Testis (tissue), 2 donors: ENCODE measurements at regions not wholly inside any gene's neighbourhood (a gene's known extent, or its start where the extent isn't known, plus 50 kb on each side); places are given as distances from the start of the nearest gene placed in this dataset.

Experiments
- DNase-seq: peaks from one replicate; pipeline ENCODE4 v3.0.0-alpha.2; 2019
- H3K27ac ChIP-seq, 2 donors: fragments of 200-600 bp; sonication (generic); one replicate each; pipeline ENCODE4 v1.5.1; 2019
- H3K27me3 ChIP-seq: fragments of 200-600 bp; sonication (generic); one replicate; pipeline ENCODE4 v1.5.1; 2019
- H3K36me3 ChIP-seq: fragments of 200-600 bp; sonication (generic); one replicate; pipeline ENCODE4 v1.5.1; 2017; ENCODE audit warnings: low read depth; ENCODE audit errors: missing control alignments
- H3K4me1 ChIP-seq: fragments of 200-600 bp; sonication (generic); one replicate; pipeline ENCODE4 v1.5.1; 2019
- H3K4me3 ChIP-seq, 2 donors: fragments of 200-600 bp; sonication (generic); one replicate each; pipeline ENCODE4 v1.5.1; 2017 to 2019
- H3K9me3 ChIP-seq: fragments of 200-600 bp; sonication (generic); one replicate; pipeline ENCODE4 v1.5.1; 2017
- CTCF ChIP-seq, 3 experiments: fragments of 450-650 bp in 2 of 3; fragments of 200-600 bp in 1 of 3; sonication (generic) in 1 of 3; IDR thresholded peaks; one replicate each; pipeline ENCODE4 v1.5.1; 2016 to 2019; ENCODE audit warnings: antibody characterized with exemption in 3 of 3, mild to moderate bottlenecking in 2 of 3, moderate library complexity in 1 of 3
- POLR2A ChIP-seq: fragments of 450-650 bp; IDR thresholded peaks from one replicate; pipeline ENCODE4 v1.6.1; 2017; ENCODE audit warnings: antibody characterized with exemption, mild to moderate bottlenecking, moderate library complexity
- WGBS, 2 donors: methylation state at CpG; one replicate each; pipeline ENCODE4 v1.1.5; 2018; 5-methylcytosine and 5-hydroxymethylcytosine counted together
- intact Hi-C: fragments of 100-400 bp; cut with DNase I; formaldehyde crosslinking; loops from one replicate; pipeline ENCODE4 v1.15.1; 2023; ENCODE audit warnings: low total_unique reads

GRCh38 chr18:11470941-11471340 is 138.5 kb upstream of the SLC35G4 start:
- no peak for DNase-seq
- Histone ChIP-seq H3K9me3 (no peaks in the 10 kb centered on the region), H3K27me3 (no peaks in the 10 kb centered on the region), H3K36me3 (no peaks in the 10 kb centered on the region), H3K4me1 (no peaks in the 10 kb centered on the region), H3K4me3 (no peak overlapping the region), H3K27ac (no peak overlapping the region)
- 83 to 85% methylated on average over 7 of the region's 7 CpGs for WGBS, 2 donors
- intact Hi-C loops, result no loop called here
- TF ChIP-seq POLR2A (no peak), CTCF (IDR thresholded peaks at IDR 0.05) (no peak)

- 64 to 88% methylated on average over 2 of the region's 2 CpGs for WGBS, 2 donors
- TF ChIP-seq POLR2A, result no peak
- TF ChIP-seq CTCF (IDR thresholded peaks at IDR 0.05), result no peak
- no peaks in the 10 kb centered on the region for H3K9me3 ChIP-seq
- DNase-seq, result no peak
- H3K27me3 ChIP-seq, result no peaks in the 10 kb centered on the region
- H3K27ac ChIP-seq, result no peak overlapping the region
- intact Hi-C loops, result no loop called here
- H3K4me1 ChIP-seq, result no peaks in the 10 kb centered on the region
- H3K36me3 ChIP-seq, result no peaks in the 10 kb centered on the region
- H3K4me3 ChIP-seq, result no peak overlapping the region
These were observed 140.8 kb upstream of the SLC35G4 start for GRCh38 chr18:11468617-11469016.

GRCh38 chr18:11468120-11468519 is 141.3 kb upstream of the SLC35G4 start:
- WGBS, 2 donors, result 84 to 96% methylated on average over 3 of the region's 3 CpGs
- Histone ChIP-seq H3K27me3 (no peaks in the 10 kb centered on the region), H3K9me3 (no peaks in the 10 kb centered on the region), H3K4me1 (no peaks in the 10 kb centered on the region), H3K4me3 (no peak overlapping the region), H3K27ac (no peak overlapping the region), H3K36me3 (no peaks in the 10 kb centered on the region)
- TF ChIP-seq POLR2A, result no peak
- no peak for TF ChIP-seq CTCF (IDR thresholded peaks at IDR 0.05)
- intact Hi-C loops, result no loop called here
- DNase-seq, result no peak

GRCh38 chr18:11467611-11468010 is 141.8 kb upstream of the SLC35G4 start:
- 80 to 85% methylated on average over 2 of the region's 2 CpGs for WGBS, 2 donors
- Histone ChIP-seq H3K36me3 (no peaks in the 10 kb centered on the region), H3K9me3 (no peaks in the 10 kb centered on the region), H3K4me1 (no peaks in the 10 kb centered on the region), H3K4me3 (no peak overlapping the region), H3K27me3 (no peaks in the 10 kb centered on the region), H3K27ac (no peak overlapping the region)
- intact Hi-C loops, result no loop called here
- no peak for TF ChIP-seq CTCF (IDR thresholded peaks at IDR 0.05)
- TF ChIP-seq POLR2A, result no peak
- DNase-seq, result no peak

- no peak for DNase-seq
- no peak for TF ChIP-seq CTCF (IDR thresholded peaks at IDR 0.05)
- no peak for TF ChIP-seq POLR2A
- H3K27ac ChIP-seq, result no peak overlapping the region
- no peak overlapping the region for H3K4me3 ChIP-seq
- WGBS, 2 donors, result 91 to 96% methylated on average over 2 of the region's 2 CpGs
- no peaks in the 10 kb centered on the region for H3K36me3 ChIP-seq
- intact Hi-C loops, result no loop called here
- no peaks in the 10 kb centered on the region for H3K27me3 ChIP-seq
- no peaks in the 10 kb centered on the region for H3K9me3 ChIP-seq
- H3K4me1 ChIP-seq, result no peaks in the 10 kb centered on the region
These were observed 145.3 kb upstream of the SLC35G4 start for GRCh38 chr18:11464129-11464528.
